Muscle of arm (tissue), 1 donor: ENCODE measurements at regions not wholly inside any gene's neighbourhood (a gene's known extent, or its start where the extent isn't known, plus 50 kb on each side); places are given as distances from the start of the nearest gene placed in this dataset.
"Not testable (repeated sequence)": the region's sequence is repeated elsewhere in the genome, so short reads cannot be mapped to it uniquely, and the experiment has no call there.

Source experiments
- DNase-seq: peaks from one replicate; pipeline ENCODE4 v3.0.0-alpha.2; 2013

GRCh38 chr13:88717946-88718345, 1046.8 kb downstream of the SLITRK5 start:
- DNase-seq = no peak

- no peak for DNase-seq
These were observed 1047.6 kb downstream of the SLITRK5 start for GRCh38 chr13:88718781-88719180.

- DNase-seq = no peak
These were observed 1054.9 kb downstream of the SLITRK5 start for GRCh38 chr13:88726075-88726474.

GRCh38 chr13:88727236-88727635, 1056.1 kb downstream of the SLITRK5 start:
- not testable (repeated sequence) for DNase-seq

GRCh38 chr13:88729605-88730004, 1058.4 kb downstream of the SLITRK5 start:
- no peak for DNase-seq

GRCh38 chr13:88736026-88736425, 1064.9 kb downstream of the SLITRK5 start:
- no peak for DNase-seq

- DNase-seq = no peak
These were observed 1068.0 kb downstream of the SLITRK5 start for GRCh38 chr13:88739195-88739594.

GRCh38 chr13:88744289-88744688, 1073.1 kb downstream of the SLITRK5 start:
- DNase-seq = no peak

GRCh38 chr13:88745011-88745410, 1073.8 kb downstream of the SLITRK5 start:
- DNase-seq = no peak

GRCh38 chr13:88752041-88752440, 1080.9 kb downstream of the SLITRK5 start:
- DNase-seq = no peak

- no peak for DNase-seq
These were observed 1083.0 kb downstream of the SLITRK5 start for GRCh38 chr13:88754141-88754540.

GRCh38 chr13:88761145-88761544, 1090.0 kb downstream of the SLITRK5 start:
- DNase-seq = no peak

- DNase-seq = no peak
These were observed 1092.9 kb downstream of the SLITRK5 start for GRCh38 chr13:88764103-88764502.

GRCh38 chr13:88800505-88800904, 1129.3 kb downstream of the SLITRK5 start:
- DNase-seq = no peak

- no peak for DNase-seq
These were observed 1130.2 kb downstream of the SLITRK5 start for GRCh38 chr13:88801361-88801760.

- DNase-seq = no peak
These were observed 1131.7 kb downstream of the SLITRK5 start for GRCh38 chr13:88802886-88803285.

GRCh38 chr13:88806438-88806837, 1135.3 kb downstream of the SLITRK5 start:
- no peak for DNase-seq

GRCh38 chr13:88817560-88817959, 1146.4 kb downstream of the SLITRK5 start:
- DNase-seq = no peak

GRCh38 chr13:88823114-88823513, 1151.9 kb downstream of the SLITRK5 start:
- no peak for DNase-seq

- DNase-seq = no peak
These were observed 1153.0 kb downstream of the SLITRK5 start for GRCh38 chr13:88824218-88824617.

- no peak for DNase-seq
These were observed 1168.9 kb downstream of the SLITRK5 start for GRCh38 chr13:88840085-88840484.

GRCh38 chr13:88852293-88852692, 1181.1 kb downstream of the SLITRK5 start:
- not testable (repeated sequence) for DNase-seq

- no peak for DNase-seq
These were observed 1186.1 kb downstream of the SLITRK5 start for GRCh38 chr13:88857256-88857655.

GRCh38 chr13:88862095-88862620, 1191.0 kb downstream of the SLITRK5 start:
- DNase-seq = no peak

- DNase-seq = no peak
These were observed 1191.9 kb downstream of the SLITRK5 start for GRCh38 chr13:88863116-88863515.
